ENCODE measurements at regions not wholly inside any gene's neighbourhood (a gene's known extent, or its start where the extent isn't known, plus 50 kb on each side); places are given as distances from the start of the nearest gene placed in this dataset.
A peak's percentile ranks its signal among the peaks of the same experiment; 100 is the strongest.

DNA sequence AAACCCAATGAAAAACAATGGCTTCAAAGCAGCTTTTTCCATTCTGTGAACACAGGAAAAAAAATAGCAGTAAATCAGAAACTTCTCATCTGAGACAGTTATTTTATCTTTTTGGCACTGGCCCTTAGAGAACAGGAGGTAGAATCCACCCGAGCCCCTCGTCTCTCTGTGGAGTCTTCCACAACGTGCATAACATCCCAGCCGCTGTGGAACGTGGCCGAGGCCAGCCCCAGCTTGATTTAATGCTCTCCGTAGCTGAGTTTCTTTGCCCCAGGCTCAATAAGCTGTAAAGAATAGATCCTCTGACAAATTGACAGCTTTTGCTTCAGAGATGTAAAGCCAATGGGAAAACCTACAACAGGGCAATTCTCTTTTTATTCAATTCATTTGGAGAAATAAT is 107.9 kb upstream of the DAP start:
- POLR2A ChIA-PET: no interaction called here
- Mint-ChIP-seq H3K4me1 (ENCODE audit: insufficient read depth, unreplicated experiment) (no peaks in the 10 kb centered on the region), H3K9me3 (ENCODE audit: unreplicated experiment) (no peaks in the 10 kb centered on the region), H3K36me3 (ENCODE audit: insufficient read depth, unreplicated experiment) (no peaks in the 10 kb centered on the region), H3K4me3 (ENCODE audit: unreplicated experiment) (no peak overlapping the region), H3K27me3 (ENCODE audit: insufficient read depth, unreplicated experiment) (peaks cover 61% of the 10 kb centered on the region), H3K27ac (ENCODE audit: low read depth, unreplicated experiment) (no peak overlapping the region)
- CTCF ChIA-PET: interaction anchor here (1.5 to 1.8 kb wide), 2 partner anchors 10 to 12 kb away, joined by 3 to 5 read pairs; no protein-coding TSS in a partner anchor
- no peak for TF ChIP-seq CTCF (IDR thresholded peaks at IDR 0.05; ENCODE audit: unreplicated experiment)
- DNase-seq (ENCODE audit: unreplicated experiment): no peak
- intact Hi-C loops (cut with micrococcal nuclease): loop anchor here (10.0 kb wide), 1 partner anchor 626 kb away; no protein-coding TSS in a partner anchor
- BruUV-seq (replicated peaks): no TSS peak

DNA sequence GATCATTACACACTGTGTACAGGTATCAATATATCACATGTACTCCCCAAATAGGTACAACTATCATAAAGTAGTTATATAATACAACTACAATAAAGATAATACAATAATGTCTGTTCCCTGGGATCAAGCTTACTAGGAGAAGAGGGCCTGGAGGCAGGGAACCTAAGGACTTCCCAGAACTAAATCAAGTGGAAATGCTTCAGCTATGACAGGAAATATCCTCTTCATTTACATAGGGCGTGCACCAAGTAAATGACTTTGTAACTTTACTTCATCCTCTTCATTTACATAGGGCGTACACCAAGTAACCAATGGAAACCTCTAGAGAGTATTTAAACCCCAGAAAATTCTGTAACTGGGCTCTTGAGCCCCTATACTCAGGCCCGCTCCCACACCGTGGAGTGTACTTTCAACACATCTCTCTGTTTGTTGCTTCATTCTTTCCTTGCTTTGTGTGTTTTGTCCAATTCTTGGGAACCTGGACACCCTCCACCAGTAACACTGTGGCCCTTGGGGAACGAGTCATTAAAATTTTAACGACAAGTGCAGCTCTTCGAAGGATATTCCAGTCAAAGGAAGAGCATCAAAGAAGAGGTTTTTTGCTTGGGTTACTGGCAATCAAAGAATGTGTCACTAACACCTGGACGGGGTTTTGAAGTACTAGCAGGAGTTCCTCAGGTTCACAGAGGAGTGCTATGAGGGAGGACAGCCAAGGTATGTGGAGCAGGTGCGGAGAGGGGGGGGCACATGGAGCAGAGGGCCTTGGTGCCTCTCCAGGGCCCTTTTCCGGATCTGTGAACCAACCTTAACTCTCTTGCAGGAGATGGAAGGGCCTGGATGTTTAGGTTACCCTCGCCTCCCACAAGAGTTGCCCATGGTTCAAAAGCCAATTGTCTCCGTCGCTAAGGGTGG is 106.6 kb upstream of the DAP start:
- no peaks in the 10 kb centered on the region for H3K36me3 Mint-ChIP-seq (ENCODE audit: insufficient read depth, unreplicated experiment)
- TF ChIP-seq CTCF (IDR thresholded peaks at IDR 0.05; ENCODE audit: unreplicated experiment): no peak
- H3K27me3 Mint-ChIP-seq (ENCODE audit: insufficient read depth, unreplicated experiment): peaks cover 62% of the 10 kb centered on the region

DNA sequence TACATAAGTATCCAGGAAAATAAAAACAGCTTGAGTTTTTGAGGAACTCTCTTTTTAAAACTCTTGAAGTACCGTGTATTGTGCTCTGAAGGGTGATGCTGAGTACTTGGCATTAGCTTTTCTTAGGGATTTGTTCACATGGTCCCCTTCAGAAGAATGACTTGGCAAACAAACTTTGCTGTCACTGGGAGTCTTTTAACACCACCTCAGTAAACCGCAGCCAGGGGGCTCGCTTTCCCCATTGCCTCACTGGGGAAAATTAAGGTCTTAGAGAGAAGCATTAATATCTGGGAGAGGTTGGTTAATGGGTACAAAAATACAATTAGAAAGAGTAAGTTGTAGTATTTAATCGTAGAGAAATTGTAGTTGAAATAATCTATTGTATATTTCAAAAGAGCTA is 105.9 kb upstream of the DAP start:
- no peaks in the 10 kb centered on the region for H3K9me3 Mint-ChIP-seq (ENCODE audit: unreplicated experiment)
- no peaks in the 10 kb centered on the region for H3K36me3 Mint-ChIP-seq (ENCODE audit: insufficient read depth, unreplicated experiment)
- intact Hi-C loops (cut with micrococcal nuclease): loop anchor here (10.0 kb wide), 1 partner anchor 628 kb away; no protein-coding TSS in a partner anchor
- no TSS peak for BruUV-seq (replicated peaks)
- peaks cover 66% of the 10 kb centered on the region for H3K27me3 Mint-ChIP-seq (ENCODE audit: insufficient read depth, unreplicated experiment)
- no peak overlapping the region for H3K27ac Mint-ChIP-seq (ENCODE audit: low read depth, unreplicated experiment)
- H3K4me3 Mint-ChIP-seq (ENCODE audit: unreplicated experiment): no peak overlapping the region
- H3K4me1 Mint-ChIP-seq (ENCODE audit: insufficient read depth, unreplicated experiment): no peaks in the 10 kb centered on the region
- CTCF ChIA-PET: interaction anchor here (0.5 to 2.8 kb wide), 4 partner anchors 11 to 269 kb away, joined by 3 to 13 read pairs (median 3); no protein-coding TSS in a partner anchor
- POLR2A ChIA-PET: no interaction called here
- no peak for DNase-seq (ENCODE audit: unreplicated experiment)
- no peak for TF ChIP-seq CTCF (IDR thresholded peaks at IDR 0.05; ENCODE audit: unreplicated experiment)

More for the DNA sequence above, 106.6 kb upstream of the DAP start:
- no peak for DNase-seq (ENCODE audit: unreplicated experiment)
- ChIA-PET POLR2A (no interaction called here), CTCF (interaction anchor here (0.5 to 1.8 kb wide), 5 partner anchors 8 to 161 kb away, joined by 3 to 5 read pairs (median 3); no protein-coding TSS in a partner anchor)
- no TSS peak for BruUV-seq (replicated peaks)
- intact Hi-C loops (cut with micrococcal nuclease): loop anchor here (10.0 kb wide), 1 partner anchor 627 kb away; no protein-coding TSS in a partner anchor
- Mint-ChIP-seq H3K4me3 (ENCODE audit: unreplicated experiment) (no peak overlapping the region), H3K9me3 (ENCODE audit: unreplicated experiment) (no peaks in the 10 kb centered on the region), H3K27ac (ENCODE audit: low read depth, unreplicated experiment) (no peak overlapping the region), H3K4me1 (ENCODE audit: insufficient read depth, unreplicated experiment) (no peaks in the 10 kb centered on the region)

DNA sequence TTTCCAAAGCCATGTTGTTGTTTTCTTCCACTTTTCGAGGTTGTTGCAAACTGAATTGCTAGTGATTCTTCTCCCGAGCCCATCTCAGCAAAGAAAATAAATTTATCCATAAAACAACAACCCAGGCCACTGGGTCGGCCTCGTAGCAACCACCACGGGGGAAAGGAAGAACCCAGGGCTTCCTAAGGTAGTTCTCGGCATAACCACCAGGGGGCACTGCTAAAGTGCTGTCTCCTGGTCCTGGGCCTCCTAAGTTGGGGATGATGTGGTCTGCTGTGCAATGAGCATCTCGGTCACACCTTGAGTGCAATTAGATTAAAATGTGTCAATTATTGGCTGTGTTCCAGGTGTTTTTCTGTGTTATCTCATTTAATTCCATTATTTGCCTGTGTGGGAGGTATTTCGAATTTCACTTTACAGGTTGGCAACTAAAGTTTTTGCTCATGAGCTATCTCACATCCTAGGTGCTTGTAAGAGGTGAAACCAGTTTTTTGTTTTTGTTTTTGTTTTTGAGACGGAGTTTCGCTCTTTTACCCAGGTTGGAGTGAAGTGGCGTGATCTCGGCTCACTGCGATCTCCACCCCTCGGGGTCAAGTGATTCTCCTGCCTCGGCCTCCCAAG is 102.8 kb upstream of the DAP start:
- BruUV-seq (replicated peaks): no TSS peak
- ChIA-PET CTCF (interaction anchor here (0.6 to 2.8 kb wide), 21 partner anchors 8 to 1023 kb away, joined by 3 to 13 read pairs (median 3); no protein-coding TSS in a partner anchor), POLR2A (no interaction called here)
- H3K9me3 Mint-ChIP-seq (ENCODE audit: unreplicated experiment): no peaks in the 10 kb centered on the region
- peak; percentile 80 for TF ChIP-seq CTCF (IDR thresholded peaks at IDR 0.05; ENCODE audit: unreplicated experiment)
- intact Hi-C loops (cut with micrococcal nuclease): loop anchor here (2.0 to 10.0 kb wide), 2 partner anchors 319 to 631 kb away; no protein-coding TSS in a partner anchor
- H3K4me3 Mint-ChIP-seq (ENCODE audit: unreplicated experiment): no peak overlapping the region
- no peak overlapping the region for H3K27ac Mint-ChIP-seq (ENCODE audit: low read depth, unreplicated experiment)
- DNase-seq (ENCODE audit: unreplicated experiment): peak; percentile 68
- no peaks in the 10 kb centered on the region for H3K4me1 Mint-ChIP-seq (ENCODE audit: insufficient read depth, unreplicated experiment)
- H3K36me3 Mint-ChIP-seq (ENCODE audit: insufficient read depth, unreplicated experiment): no peaks in the 10 kb centered on the region
- H3K27me3 Mint-ChIP-seq (ENCODE audit: insufficient read depth, unreplicated experiment): peaks cover 56% of the 10 kb centered on the region

Data from MCF 10A (cell line).